ENCODE measurements at regions not wholly inside any gene's neighbourhood (a gene's known extent, or its start where the extent isn't known, plus 50 kb on each side); places are given as distances from the start of the nearest gene placed in this dataset.
A peak's percentile ranks its signal among the peaks of the same experiment; 100 is the strongest.

DNA sequence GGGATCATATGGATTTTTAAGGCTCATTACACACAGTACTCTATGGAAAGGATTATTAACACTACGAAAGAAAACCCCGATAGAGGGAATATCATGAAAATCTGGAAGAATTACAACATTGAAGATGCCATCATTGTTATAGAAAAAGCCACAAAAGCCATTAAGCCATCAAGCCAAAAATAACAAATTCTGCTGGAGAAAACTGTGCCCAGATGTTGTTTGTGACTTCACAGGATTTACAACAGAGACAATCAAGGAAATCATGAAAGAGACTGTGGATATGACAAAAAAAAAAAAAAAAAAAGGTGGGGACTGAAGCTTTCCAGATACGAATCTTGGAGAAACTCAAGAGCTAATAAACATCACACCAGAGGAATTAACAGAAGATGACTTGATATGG is 433.8 kb upstream of the CDH6 start:
- WGBS (ENCODE audit: insufficient coverage): no CpG with 5 or more reads among the region's 3 CpGs
- no peak for DNase-seq (ENCODE audit: low read depth in 4 of 6, low spot score in 6 of 6)

DNA sequence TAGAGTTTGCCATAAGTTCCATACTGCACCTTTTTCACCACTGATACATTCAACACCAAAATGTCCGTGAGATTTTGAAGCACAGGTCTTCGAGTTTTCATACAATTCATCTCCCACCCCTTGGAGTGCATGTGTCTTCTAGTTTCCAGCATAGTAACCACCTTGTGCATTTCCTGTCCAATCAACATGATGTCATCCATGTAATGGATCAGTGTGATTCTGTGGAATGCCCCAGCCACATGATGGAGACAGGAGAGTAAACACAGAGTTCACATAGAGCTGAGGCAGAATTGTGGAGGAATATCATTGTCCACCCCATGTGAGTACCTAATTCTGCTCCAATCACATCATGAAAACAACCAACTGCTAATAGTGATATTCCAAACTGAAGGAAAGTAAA is 441.5 kb upstream of the CDH6 start:
- H3K27me3 ChIP-seq (ENCODE audit: control insufficient read depth, insufficient read depth, low read length): no peaks in the 10 kb centered on the region
- no peak overlapping the region for H3K4me3 ChIP-seq (ENCODE audit: low read depth, low read length)
- no peaks in the 10 kb centered on the region for H3K4me1 ChIP-seq (ENCODE audit: control insufficient read depth, insufficient read depth, low read length)
- no peak overlapping the region for H3K27ac ChIP-seq (ENCODE audit: low read depth, low read length)
- 93% methylated on average over 2 of the region's 2 CpGs for WGBS (ENCODE audit: insufficient coverage)
- no peak for DNase-seq (ENCODE audit: low read depth in 4 of 6, low spot score in 6 of 6)
- no peaks in the 10 kb centered on the region for H3K9me3 ChIP-seq (ENCODE audit: control insufficient read depth, insufficient read depth, low read length)
- no peaks in the 10 kb centered on the region for H3K36me3 ChIP-seq (ENCODE audit: control insufficient read depth, insufficient read depth, low read length)

More for the DNA sequence above, 433.8 kb upstream of the CDH6 start:
- Histone ChIP-seq H3K27me3 (ENCODE audit: control insufficient read depth, insufficient read depth, low read length) (no peaks in the 10 kb centered on the region), H3K36me3 (ENCODE audit: control insufficient read depth, insufficient read depth, low read length) (no peaks in the 10 kb centered on the region), H3K9me3 (ENCODE audit: control insufficient read depth, insufficient read depth, low read length) (no peaks in the 10 kb centered on the region), H3K4me3 (ENCODE audit: low read depth, low read length) (no peak overlapping the region), H3K4me1 (ENCODE audit: control insufficient read depth, insufficient read depth, low read length) (no peaks in the 10 kb centered on the region), H3K27ac (ENCODE audit: low read depth, low read length) (no peak overlapping the region)

DNA sequence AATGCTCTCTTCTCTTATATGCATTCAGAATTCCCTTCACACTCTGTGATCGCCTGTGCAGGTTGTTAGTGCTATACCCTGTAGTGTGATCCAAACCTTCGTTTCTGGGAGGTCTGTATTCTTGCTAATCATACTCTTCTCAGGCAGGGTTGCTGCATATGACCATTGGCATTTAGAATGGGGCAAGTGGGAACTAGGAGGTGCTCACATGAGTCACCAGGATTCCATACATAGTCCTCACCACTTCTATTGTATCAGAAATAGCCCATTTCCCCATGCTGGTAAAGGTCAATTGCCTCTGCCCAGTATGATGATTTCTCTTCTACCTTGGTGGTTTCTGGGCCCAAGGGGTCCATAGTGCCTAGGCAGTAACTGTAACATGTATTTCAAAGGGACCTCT is 443.5 kb upstream of the CDH6 start:
- H3K4me1 ChIP-seq (ENCODE audit: control insufficient read depth, insufficient read depth, low read length): no peaks in the 10 kb centered on the region
- no peaks in the 10 kb centered on the region for H3K9me3 ChIP-seq (ENCODE audit: control insufficient read depth, insufficient read depth, low read length)
- no peak for DNase-seq (ENCODE audit: low read depth in 4 of 6, low spot score in 6 of 6)
- no peaks in the 10 kb centered on the region for H3K27me3 ChIP-seq (ENCODE audit: control insufficient read depth, insufficient read depth, low read length)
- H3K27ac ChIP-seq (ENCODE audit: low read depth, low read length): no peak overlapping the region
- no peaks in the 10 kb centered on the region for H3K36me3 ChIP-seq (ENCODE audit: control insufficient read depth, insufficient read depth, low read length)
- no peak overlapping the region for H3K4me3 ChIP-seq (ENCODE audit: low read depth, low read length)
- WGBS (ENCODE audit: insufficient coverage): no CpG with 5 or more reads among the region's 2 CpGs

DNA sequence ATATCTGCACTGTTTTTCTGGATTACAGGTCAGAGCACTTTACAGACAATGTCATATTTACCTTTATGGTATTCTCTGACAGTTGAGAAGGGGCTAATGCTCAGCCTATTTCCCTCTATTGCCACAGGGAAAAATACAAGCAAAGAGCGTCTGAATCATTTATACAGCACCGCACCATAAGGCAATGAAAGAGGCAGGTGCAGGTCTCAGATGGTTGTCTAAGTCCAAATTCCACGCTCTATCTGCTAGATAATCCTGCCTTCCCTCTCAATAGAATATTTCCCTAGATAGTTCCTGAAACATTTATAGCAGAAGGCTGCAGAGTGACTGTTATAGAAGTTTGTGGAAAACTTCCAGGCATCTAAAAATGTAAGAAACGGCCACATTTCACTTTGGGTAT is 446.1 kb upstream of the CDH6 start:
- DNase-seq (ENCODE audit: low read depth in 4 of 6, low spot score in 6 of 6): peak in 2 of 6 donors; percentile 39 to 43

DNA sequence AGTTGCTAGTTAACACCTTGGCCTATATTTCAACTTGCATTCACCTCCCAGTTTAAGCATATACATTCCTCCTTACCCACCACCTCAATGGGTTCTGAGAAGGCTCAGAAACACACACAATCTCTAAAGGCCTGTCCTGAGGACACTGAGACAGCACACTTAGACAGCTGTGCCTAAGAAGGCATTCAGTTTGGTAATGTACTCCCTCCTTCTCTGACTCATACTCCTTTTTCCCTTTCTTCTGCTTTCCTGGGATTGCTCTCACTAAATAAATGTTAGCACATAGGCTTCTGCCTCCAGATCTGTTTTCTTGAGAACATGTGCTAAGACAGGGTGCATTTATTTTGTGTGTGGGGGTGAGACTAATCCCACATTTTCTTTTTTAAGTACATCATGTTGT is 456.8 kb upstream of the CDH6 start:
- no peaks in the 10 kb centered on the region for H3K4me1 ChIP-seq (ENCODE audit: control insufficient read depth, insufficient read depth, low read length)
- no peaks in the 10 kb centered on the region for H3K27me3 ChIP-seq (ENCODE audit: control insufficient read depth, insufficient read depth, low read length)
- no peaks in the 10 kb centered on the region for H3K36me3 ChIP-seq (ENCODE audit: control insufficient read depth, insufficient read depth, low read length)
- no peak overlapping the region for H3K27ac ChIP-seq (ENCODE audit: low read depth, low read length)
- DNase-seq (ENCODE audit: low read depth in 4 of 6, low spot score in 6 of 6): no peak
- H3K9me3 ChIP-seq (ENCODE audit: control insufficient read depth, insufficient read depth, low read length): no peaks in the 10 kb centered on the region
- H3K4me3 ChIP-seq (ENCODE audit: low read depth, low read length): no peak overlapping the region

More for the DNA sequence above, 446.1 kb upstream of the CDH6 start:
- Histone ChIP-seq H3K4me3 (ENCODE audit: low read depth, low read length) (no peak overlapping the region), H3K36me3 (ENCODE audit: control insufficient read depth, insufficient read depth, low read length) (no peaks in the 10 kb centered on the region), H3K4me1 (ENCODE audit: control insufficient read depth, insufficient read depth, low read length) (no peaks in the 10 kb centered on the region), H3K27ac (ENCODE audit: low read depth, low read length) (no peak overlapping the region), H3K9me3 (ENCODE audit: control insufficient read depth, insufficient read depth, low read length) (no peaks in the 10 kb centered on the region), H3K27me3 (ENCODE audit: control insufficient read depth, insufficient read depth, low read length) (no peaks in the 10 kb centered on the region)
- WGBS (ENCODE audit: insufficient coverage): 100% methylated on average over 2 of the region's 4 CpGs

DNA sequence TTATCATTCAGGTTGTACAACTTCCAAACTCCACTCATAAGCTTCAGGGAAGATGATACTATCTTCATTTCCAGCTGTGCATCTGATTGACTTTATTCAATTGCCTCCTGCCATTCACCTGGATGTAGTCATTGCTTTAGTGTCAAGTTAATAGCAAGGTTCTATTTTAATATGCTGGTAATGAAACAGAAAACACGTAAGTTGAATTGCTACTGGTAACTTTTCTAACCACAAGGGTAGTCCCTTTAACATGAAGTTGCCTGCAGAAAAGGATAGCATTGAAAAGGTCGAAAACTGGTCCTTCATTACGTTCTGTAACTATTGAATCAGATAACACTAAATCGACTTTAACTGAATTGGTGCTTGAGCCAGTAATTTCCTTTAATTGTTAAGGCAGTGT is 459.4 kb upstream of the CDH6 start:
- Histone ChIP-seq H3K4me3 (ENCODE audit: low read depth, low read length) (no peak overlapping the region), H3K36me3 (ENCODE audit: control insufficient read depth, insufficient read depth, low read length) (no peaks in the 10 kb centered on the region), H3K4me1 (ENCODE audit: control insufficient read depth, insufficient read depth, low read length) (no peaks in the 10 kb centered on the region), H3K27me3 (ENCODE audit: control insufficient read depth, insufficient read depth, low read length) (no peaks in the 10 kb centered on the region), H3K9me3 (ENCODE audit: control insufficient read depth, insufficient read depth, low read length) (peaks cover 4% of the 10 kb centered on the region), H3K27ac (ENCODE audit: low read depth, low read length) (no peak overlapping the region)
- no peak for DNase-seq (ENCODE audit: low read depth in 4 of 6, low spot score in 6 of 6)
- WGBS (ENCODE audit: insufficient coverage): no CpG with 5 or more reads among the region's 4 CpGs

DNA sequence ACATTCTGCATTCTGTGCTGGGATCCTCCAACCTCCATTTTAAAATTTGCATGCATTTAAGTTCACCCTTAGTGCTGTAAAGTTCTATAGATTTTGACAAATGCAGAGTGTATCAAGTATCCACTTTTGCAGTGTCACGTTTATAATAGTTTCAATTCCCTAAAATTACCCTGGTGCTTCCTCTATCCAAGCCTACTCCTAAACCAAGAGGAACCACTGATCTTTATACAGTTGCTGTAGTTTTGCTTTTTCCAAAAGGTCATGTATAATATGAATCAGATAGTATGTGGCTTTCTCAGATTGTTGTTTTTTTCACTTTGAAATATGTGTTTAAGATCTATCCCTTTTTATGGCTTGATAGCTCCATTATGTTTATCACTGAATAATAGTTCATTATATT is 468.4 kb upstream of the CDH6 start:
- WGBS (ENCODE audit: insufficient coverage): no CpG with 5 or more reads among the region's 1 CpG
- H3K4me3 ChIP-seq (ENCODE audit: low read depth, low read length): no peak overlapping the region
- H3K9me3 ChIP-seq (ENCODE audit: control insufficient read depth, insufficient read depth, low read length): peaks cover 2% of the 10 kb centered on the region
- H3K4me1 ChIP-seq (ENCODE audit: control insufficient read depth, insufficient read depth, low read length): no peaks in the 10 kb centered on the region
- H3K27ac ChIP-seq (ENCODE audit: low read depth, low read length): no peak overlapping the region
- no peaks in the 10 kb centered on the region for H3K27me3 ChIP-seq (ENCODE audit: control insufficient read depth, insufficient read depth, low read length)
- no peak for DNase-seq (ENCODE audit: low read depth in 4 of 6, low spot score in 6 of 6)
- no peaks in the 10 kb centered on the region for H3K36me3 ChIP-seq (ENCODE audit: control insufficient read depth, insufficient read depth, low read length)

DNA sequence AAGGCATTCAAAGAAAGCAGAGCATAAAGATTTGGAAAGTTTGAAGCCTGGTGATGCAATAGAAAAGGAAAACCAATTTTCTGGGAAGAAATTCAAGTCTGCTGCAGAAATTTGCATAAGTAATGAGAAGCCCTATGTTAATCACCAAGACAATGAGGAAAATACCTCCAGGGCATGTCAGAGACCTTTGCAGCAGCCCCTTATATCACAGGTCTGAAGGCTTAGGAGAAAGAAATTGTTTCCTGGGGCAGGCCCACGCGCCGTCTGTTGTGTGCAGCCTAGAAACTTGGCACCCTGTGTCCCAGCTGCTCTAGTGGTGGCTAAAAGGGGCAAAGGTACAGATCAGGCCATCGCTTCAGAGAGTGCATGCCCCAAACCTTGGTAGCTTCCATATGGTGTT is 495.3 kb upstream of the CDH6 start:
- no peaks in the 10 kb centered on the region for H3K9me3 ChIP-seq (ENCODE audit: control insufficient read depth, insufficient read depth, low read length)
- peak in 1 of 6 donors; percentile 7 for DNase-seq (ENCODE audit: low read depth in 4 of 6, low spot score in 6 of 6)
- no peaks in the 10 kb centered on the region for H3K27me3 ChIP-seq (ENCODE audit: control insufficient read depth, insufficient read depth, low read length)
- H3K36me3 ChIP-seq (ENCODE audit: control insufficient read depth, insufficient read depth, low read length): no peaks in the 10 kb centered on the region
- 84% methylated on average over 4 of the region's 4 CpGs for WGBS (ENCODE audit: insufficient coverage)
- H3K4me1 ChIP-seq (ENCODE audit: control insufficient read depth, insufficient read depth, low read length): no peaks in the 10 kb centered on the region
- H3K4me3 ChIP-seq (ENCODE audit: low read depth, low read length): no peak overlapping the region
- H3K27ac ChIP-seq (ENCODE audit: low read depth, low read length): no peak overlapping the region

DNA sequence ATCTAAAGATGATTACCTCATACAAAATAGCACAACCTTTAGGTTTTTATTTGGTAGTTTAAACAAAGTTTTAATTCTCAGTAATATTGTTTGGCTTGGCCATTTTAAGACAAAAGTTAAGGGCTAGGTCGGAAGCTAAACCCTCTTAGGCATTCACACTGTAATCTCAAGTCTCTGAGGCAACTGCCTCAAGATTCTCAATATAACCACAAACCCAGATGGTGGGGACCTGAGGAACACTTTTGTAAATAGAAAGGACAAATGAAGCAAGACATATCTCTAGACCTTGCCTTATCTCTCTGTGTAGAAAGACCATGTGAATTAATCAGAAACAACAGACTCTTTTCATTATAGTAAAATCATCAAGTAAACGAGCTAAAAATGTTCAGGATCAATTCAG is 500.2 kb upstream of the CDH6 start:
- Histone ChIP-seq H3K9me3 (ENCODE audit: control insufficient read depth, insufficient read depth, low read length) (no peaks in the 10 kb centered on the region), H3K4me3 (ENCODE audit: low read depth, low read length) (no peak overlapping the region)

DNA sequence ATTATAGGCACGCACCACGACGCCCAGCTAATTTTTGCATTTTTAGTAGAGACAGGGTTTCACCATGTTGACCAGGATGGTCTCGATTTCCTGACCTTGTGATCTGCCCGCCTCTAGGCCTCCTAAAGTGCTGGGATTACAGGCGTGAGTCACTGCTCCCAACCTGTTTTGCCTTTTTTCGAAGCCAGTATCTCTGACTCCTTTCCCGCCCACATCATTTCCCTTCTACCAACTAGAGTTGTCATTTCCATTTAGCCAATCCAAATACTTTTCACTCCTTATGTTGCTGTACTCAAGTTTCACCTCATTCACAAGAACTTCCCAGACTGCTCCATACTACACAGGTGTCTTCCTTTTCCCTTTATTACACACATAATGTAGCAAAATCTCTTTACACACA is 502.6 kb upstream of the CDH6 start:
- Histone ChIP-seq H3K4me3 (ENCODE audit: low read depth, low read length) (no peak overlapping the region), H3K27me3 (ENCODE audit: control insufficient read depth, insufficient read depth, low read length) (no peaks in the 10 kb centered on the region), H3K36me3 (ENCODE audit: control insufficient read depth, insufficient read depth, low read length) (no peaks in the 10 kb centered on the region), H3K4me1 (ENCODE audit: control insufficient read depth, insufficient read depth, low read length) (no peaks in the 10 kb centered on the region), H3K9me3 (ENCODE audit: control insufficient read depth, insufficient read depth, low read length) (no peaks in the 10 kb centered on the region), H3K27ac (ENCODE audit: low read depth, low read length) (no peak overlapping the region)
- no peak for DNase-seq (ENCODE audit: low read depth in 4 of 6, low spot score in 6 of 6)
- 93% methylated on average over 8 of the region's 8 CpGs for WGBS (ENCODE audit: insufficient coverage)

More for the DNA sequence above, 500.2 kb upstream of the CDH6 start:
- Histone ChIP-seq H3K27me3 (ENCODE audit: control insufficient read depth, insufficient read depth, low read length) (no peaks in the 10 kb centered on the region), H3K36me3 (ENCODE audit: control insufficient read depth, insufficient read depth, low read length) (no peaks in the 10 kb centered on the region), H3K27ac (ENCODE audit: low read depth, low read length) (no peak overlapping the region), H3K4me1 (ENCODE audit: control insufficient read depth, insufficient read depth, low read length) (no peaks in the 10 kb centered on the region)
- no peak for DNase-seq (ENCODE audit: low read depth in 4 of 6, low spot score in 6 of 6)
- no CpG with 5 or more reads among the region's 2 CpGs for WGBS (ENCODE audit: insufficient coverage)

Data from spinal cord (tissue), 9 donors.